NCI-H748 treated with DMSO at 0.1 percent for 48 hours (cell line): ENCODE measurements at regions not wholly inside any gene's neighbourhood (a gene's known extent, or its start where the extent isn't known, plus 50 kb on each side); places are given as distances from the start of the nearest gene placed in this dataset.

ENCODE experiments used
- DNase-seq: peaks from one replicate; lab custom pipeline; 2025; lab: John Stamatoyannopoulos, UW

GRCh38 chr7:106482091-106482490, 178.9 kb downstream of the CCDC71L start:
- DNase-seq, result no peak

GRCh38 chr7:106480616-106481031, 180.3 kb downstream of the CCDC71L start:
- DNase-seq, result no peak

GRCh38 chr7:106480161-106480579, 180.8 kb downstream of the CCDC71L start:
- no peak for DNase-seq

GRCh38 chr7:106476751-106477150, 184.2 kb downstream of the CCDC71L start:
- no peak for DNase-seq

- no peak for DNase-seq
These were observed 188.0 kb upstream of the NAMPT start for GRCh38 chr7:106472741-106473140.

- no peak for DNase-seq
These were observed 187.1 kb upstream of the NAMPT start for GRCh38 chr7:106471686-106472440.

GRCh38 chr7:106471021-106471420, 186.2 kb upstream of the NAMPT start:
- DNase-seq, result no peak

- DNase-seq, result no peak
These were observed 182.1 kb upstream of the NAMPT start for GRCh38 chr7:106466867-106467266.

GRCh38 chr7:106465704-106466468, 181.1 kb upstream of the NAMPT start:
- DNase-seq, result no peak

GRCh38 chr7:106464651-106465050, 179.9 kb upstream of the NAMPT start:
- no peak for DNase-seq

GRCh38 chr7:106463851-106464611, 179.2 kb upstream of the NAMPT start:
- DNase-seq, result no peak

GRCh38 chr7:106462914-106463482, 178.2 kb upstream of the NAMPT start:
- DNase-seq, result no peak

GRCh38 chr7:106462365-106462859, 177.6 kb upstream of the NAMPT start:
- no peak for DNase-seq

GRCh38 chr7:106460792-106461254, 176.0 kb upstream of the NAMPT start:
- DNase-seq, result no peak

GRCh38 chr7:106459397-106460072, 174.8 kb upstream of the NAMPT start:
- no peak for DNase-seq

GRCh38 chr7:106457678-106458077, 172.9 kb upstream of the NAMPT start:
- DNase-seq, result no peak

- DNase-seq, result no peak
These were observed 171.5 kb upstream of the NAMPT start for GRCh38 chr7:106456329-106456728.

GRCh38 chr7:106452031-106452851, 167.5 kb upstream of the NAMPT start:
- DNase-seq, result no peak

- DNase-seq, result no peak
These were observed 166.4 kb upstream of the NAMPT start for GRCh38 chr7:106451171-106451570.

GRCh38 chr7:106450716-106451115, 165.9 kb upstream of the NAMPT start:
- no peak for DNase-seq
